HepG2 (cell line): ENCODE measurements at regions not wholly inside any gene's neighbourhood (a gene's known extent, or its start where the extent isn't known, plus 50 kb on each side); places are given as distances from the start of the nearest gene placed in this dataset.
"Not testable (repeated sequence)": the region's sequence is repeated elsewhere in the genome, so short reads cannot be mapped to it uniquely, and the experiment has no call there.

Experiments used
- ATAC-seq: fragments of 200-7000 bp; cut with Tn5 transposase; 3 replicates; pipeline ENCODE4 v1.9.1; 2020; ENCODE audit warnings: mild to moderate bottlenecking, moderate library complexity
- BruUV-seq: library from RNA; stranded (reverse); fragments of 400-500 nt; replicated peaks from 2 replicates; lab custom pipeline; 2021; lab: Mats Ljungman, UMichigan
- CTCF ChIA-PET: fragments of 300-600 bp; formaldehyde crosslinking; extraction: SDS; loops from one replicate; lab custom pipeline; 2021; ENCODE audit warnings: low total read pairs, inconsistent platforms, low intra/inter-chr PET ratio; lab: Yijun Ruan, JAX
- POLR2A ChIA-PET: fragments of 350-600 bp; sonication (Branson Sonifier 250); formaldehyde crosslinking; loops from one replicate; lab custom pipeline; 2020; ENCODE audit warnings: antibody characterized with exemption, inconsistent platforms; lab: Yijun Ruan, JAX
- DNase-seq: peaks from one replicate; pipeline ENCODE4 v3.0.0-alpha.2; 2015; ENCODE audit warnings: low spot score
- FAIRE-seq: peaks from 3 replicates; lab custom pipeline; 2011; peaks lifted over from hg19 to GRCh38; lab: Jason Lieb, UNC
- H2AFZ ChIP-seq: one replicate; pipeline ENCODE4 v1.6.1; 2011; ENCODE audit warnings: low read length, inconsistent platforms
- H3K27ac ChIP-seq: fragments of 300-600 bp; 3 replicates; pipeline ENCODE4 v1.8.0; 2011; ENCODE audit warnings: mixed run types, mild to moderate bottlenecking, mixed read lengths, low read length, inconsistent platforms; ENCODE audit not compliant: insufficient read depth; ENCODE audit errors: extremely low read length
- H3K27me3 ChIP-seq, 2 experiments: fragments of 200-600 bp in 1 of 2; 2 replicates in 1 of 2; 3 replicates in 1 of 2; pipeline versions ENCODE4 v1.6.0 to v1.8.0; 2011; ENCODE audit warnings: low read length in 2 of 2, mild to moderate bottlenecking in 2 of 2, moderate library complexity in 2 of 2, inconsistent platforms in 1 of 2; ENCODE audit not compliant: insufficient read depth in 2 of 2, control insufficient read depth in 1 of 2
- H3K36me3 ChIP-seq, 2 experiments: fragments of 200-600 bp in 1 of 2; replicated peaks in 1 of 2; 2 replicates in 1 of 2; 3 replicates in 1 of 2; pipeline versions ENCODE4 v1.5.1 to v1.8.0; 2011; ENCODE audit warnings: low read length in 2 of 2, inconsistent platforms in 1 of 2; ENCODE audit not compliant: insufficient read depth in 2 of 2, control insufficient read depth in 1 of 2
- H3K4me1 ChIP-seq: 2 replicates; pipeline ENCODE4 v1.5.1; 2012; ENCODE audit warnings: low read length, inconsistent platforms; ENCODE audit not compliant: insufficient read depth
- H3K4me2 ChIP-seq: 2 replicates; pipeline ENCODE4 v1.6.0; 2011; ENCODE audit warnings: low read depth, low read length, inconsistent platforms
- H3K4me3 ChIP-seq, 3 experiments: fragments of 200-600 bp in 1 of 3; sonication (generic), shearing (Covaris generic) in 1 of 3; replicated peaks in 1 of 3; 2 replicates each; pipeline ENCODE4 v1.5.1; 2011 to 2016; ENCODE audit warnings: low read length in 3 of 3, inconsistent platforms in 2 of 3, low read depth in 2 of 3, mild to moderate bottlenecking in 2 of 3, control low read depth in 1 of 3, mixed read lengths in 1 of 3; ENCODE audit not compliant: insufficient read depth in 1 of 3
- H3K79me2 ChIP-seq: one replicate; pipeline ENCODE4 v1.6.1; 2011; ENCODE audit warnings: low read length, inconsistent platforms; ENCODE audit not compliant: insufficient read depth
- H3K9ac ChIP-seq: 2 replicates; pipeline ENCODE4 v1.6.0; 2011; ENCODE audit warnings: mild to moderate bottlenecking, low read depth, low read length, inconsistent platforms; ENCODE audit not compliant: insufficient read depth
- H3K9me3 ChIP-seq: 2 replicates; pipeline ENCODE4 v1.5.1; 2012; ENCODE audit warnings: mild to moderate bottlenecking, low read length
- H4K20me1 ChIP-seq: 2 replicates; pipeline ENCODE4 v1.6.0; 2011; ENCODE audit warnings: inconsistent platforms, mild to moderate bottlenecking, low read length, moderate library complexity; ENCODE audit not compliant: insufficient read depth
- ATF7 ChIP-seq, 2 experiments: fragments of 450-650 bp in 1 of 2; sonication (generic) in 1 of 2; formaldehyde crosslinking in 1 of 2; IDR thresholded peaks; 2 replicates each; pipeline versions ENCODE4 v1.4.0 to v1.6.1; 2016 to 2020; ENCODE audit warnings: antibody characterized with exemption in 1 of 2, mild to moderate bottlenecking in 1 of 2, missing genetic modification reagents in 1 of 2
- KLF15 ChIP-seq: sonication (generic); formaldehyde crosslinking; IDR thresholded peaks from 2 replicates; pipeline ENCODE4 v1.8.1; 2023; ENCODE audit warnings: borderline replicate concordance, mild to moderate bottlenecking, inconsistent platforms, missing genetic modification reagents, mixed read lengths
- SMYD3 ChIP-seq: sonication (generic); formaldehyde crosslinking; IDR thresholded peaks from 2 replicates; pipeline ENCODE4 v1.8.1; 2023; ENCODE audit warnings: mild to moderate bottlenecking, missing genetic modification reagents
- ZBTB1 ChIP-seq: sonication (generic); formaldehyde crosslinking; IDR thresholded peaks from 2 replicates; pipeline ENCODE4 v1.4.0; 2020; ENCODE audit warnings: missing genetic modification reagents, borderline replicate concordance
- ZBTB8A ChIP-seq: sonication (generic); formaldehyde crosslinking; IDR thresholded peaks from 2 replicates; pipeline ENCODE4 v1.4.0; 2020; ENCODE audit warnings: mild to moderate bottlenecking, low read depth, missing genetic modification reagents, borderline replicate concordance
- ZNF136 ChIP-seq: sonication (generic); formaldehyde crosslinking; IDR thresholded peaks from 2 replicates; pipeline ENCODE4 v1.8.1; 2022; ENCODE audit warnings: low read depth, mild to moderate bottlenecking, moderate library complexity, missing genetic modification reagents
- ZNF160 ChIP-seq: sonication (generic); formaldehyde crosslinking; IDR thresholded peaks from 2 replicates; pipeline ENCODE4 v1.8.0; 2022; ENCODE audit warnings: mild to moderate bottlenecking, inconsistent platforms, missing genetic modification reagents
- ZNF207 ChIP-seq: fragments of 450-650 bp; IDR thresholded peaks from 2 replicates; pipeline ENCODE4 v1.6.1; 2016; ENCODE audit warnings: antibody characterized with exemption, borderline replicate concordance
- WGBS: methylation state at CpG from one replicate; pipeline ENCODE4 v1.1.6; 2017; ENCODE audit warnings: low lambda C conversion rate; 5-methylcytosine and 5-hydroxymethylcytosine counted together
- in situ Hi-C: cut with HindIII; loops from 2 replicates; pipeline ENCODE4 v1.10.0; 2017; ENCODE audit warnings: low pct_unique_long_range_greater_than_20kb; ENCODE audit not compliant: extremely low pct_ligation_motif_present
- intact Hi-C: fragments of 100-400 bp; cut with micrococcal nuclease; formaldehyde crosslinking; loops from one replicate; pipeline ENCODE4 v1.10.0; 2022; ENCODE audit not compliant: unreplicated experiment
- TF ChIP-seq, protein P1 (sequence below): sonication (generic); formaldehyde crosslinking; IDR thresholded peaks from 2 replicates; pipeline ENCODE4 v1.5.0; 2020; ENCODE audit warnings: mild to moderate bottlenecking, low read depth, missing genetic modification reagents, borderline replicate concordance
- TF ChIP-seq, protein P2 (sequence below): sonication (generic); formaldehyde crosslinking; IDR thresholded peaks from 2 replicates; pipeline ENCODE4 v1.5.0; 2020; ENCODE audit warnings: missing genetic modification reagents

DNA sequence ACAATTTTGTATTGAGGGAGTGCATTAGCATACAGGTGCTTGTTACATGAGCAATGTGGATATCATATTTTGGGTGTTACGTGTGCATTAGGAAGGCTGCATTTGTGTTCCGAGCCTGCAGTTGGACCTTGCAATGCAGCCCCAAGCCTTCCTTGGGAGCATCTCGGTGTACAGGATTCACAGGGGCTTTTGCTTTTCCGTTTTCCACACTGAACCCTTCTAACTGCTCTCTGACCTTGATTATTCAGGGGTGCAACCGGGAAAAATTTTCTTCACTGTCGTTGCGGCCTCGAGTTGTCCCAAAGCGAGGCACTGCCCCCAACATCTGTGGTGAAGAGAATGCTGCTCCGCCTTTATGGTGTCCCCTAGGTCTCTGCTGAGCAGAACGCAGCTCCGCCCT is 80.1 kb upstream of the PLEKHG4B start (continued):
- no peak for TF ChIP-seq ZNF207

DNA sequence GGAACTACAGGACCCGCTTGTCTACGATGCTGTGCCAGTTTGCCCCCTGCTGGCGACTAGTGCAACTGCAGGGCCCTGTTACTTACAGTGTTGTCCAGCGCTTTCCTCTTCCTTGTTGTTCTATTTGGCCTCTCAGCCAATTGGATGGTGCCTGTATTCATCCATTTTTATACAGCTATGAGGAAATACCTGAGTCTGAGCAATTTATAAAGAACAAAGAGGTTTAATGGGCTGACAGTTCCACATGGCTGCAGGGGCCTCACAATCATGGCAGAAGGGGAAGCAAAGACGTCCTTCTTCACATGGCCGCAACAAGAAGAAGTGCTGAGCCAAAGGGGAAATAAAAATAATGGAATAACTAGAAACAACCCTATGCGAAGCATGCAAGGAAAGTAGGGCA is 78.7 kb upstream of the PLEKHG4B start:
- 90% methylated on average over 4 of the region's 7 CpGs for WGBS
- H3K4me3 ChIP-seq, result no peak overlapping the region
- CTCF ChIA-PET, result no interaction called here
- no peak overlapping the region for H2AFZ ChIP-seq
- ATAC-seq (no peak), DNase-seq (no peak)
- H3K4me2 ChIP-seq, result no peak overlapping the region
- H3K9ac ChIP-seq, result no peak overlapping the region
- in situ Hi-C loops, result no loop called here
- TF ChIP-seq KLF15 (CRISPR knock-in tag), result no peak
- TF ChIP-seq ZNF136 (CRISPR knock-in tag), result no peak
- no peak for TF ChIP-seq ATF7 (IDR thresholded peaks at IDR 0.05)
- TF ChIP-seq ATF7 (CRISPR knock-in tag; IDR thresholded peaks at IDR 0.05), result no peak
- no peak for TF ChIP-seq SMYD3 (CRISPR knock-in tag)
- TF ChIP-seq ZBTB1 (CRISPR knock-in tag), result no peak
- no peak for TF ChIP-seq ZBTB8A (CRISPR knock-in tag)
- TF ChIP-seq, protein P1, sequence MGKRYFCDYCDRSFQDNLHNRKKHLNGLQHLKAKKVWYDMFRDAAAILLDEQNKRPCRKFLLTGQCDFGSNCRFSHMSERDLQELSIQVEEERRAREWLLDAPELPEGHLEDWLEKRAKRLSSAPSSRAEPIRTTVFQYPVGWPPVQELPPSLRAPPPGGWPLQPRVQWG (CRISPR knock-in tag), result no peak
- TF ChIP-seq, protein P2, sequence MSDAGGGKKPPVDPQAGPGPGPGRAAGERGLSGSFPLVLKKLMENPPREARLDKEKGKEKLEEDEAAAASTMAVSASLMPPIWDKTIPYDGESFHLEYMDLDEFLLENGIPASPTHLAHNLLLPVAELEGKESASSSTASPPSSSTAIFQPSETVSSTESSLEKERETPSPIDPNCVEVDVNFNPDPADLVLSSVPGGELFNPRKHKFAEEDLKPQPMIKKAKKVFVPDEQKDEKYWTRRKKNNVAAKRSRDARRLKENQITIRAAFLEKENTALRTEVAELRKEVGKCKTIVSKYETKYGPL, result no peak
- TF ChIP-seq ZNF160 (CRISPR knock-in tag), result no peak
- TF ChIP-seq, all 625 proteins: peak for 0
- no peaks in the 10 kb centered on the region for H3K79me2 ChIP-seq
- intact Hi-C loops, result no loop called here
- H3K36me3 ChIP-seq, result no peaks in the 10 kb centered on the region
- H3K9me3 ChIP-seq, result no peaks in the 10 kb centered on the region
- H3K4me1 ChIP-seq, result no peaks in the 10 kb centered on the region
- H3K27ac ChIP-seq, result no peak overlapping the region
- H4K20me1 ChIP-seq, result no peaks in the 10 kb centered on the region
- no peaks in the 10 kb centered on the region for H3K27me3 ChIP-seq
- FAIRE-seq, result no peak
- POLR2A ChIA-PET, result no interaction called here
- BruUV-seq, result no TSS peak

DNA sequence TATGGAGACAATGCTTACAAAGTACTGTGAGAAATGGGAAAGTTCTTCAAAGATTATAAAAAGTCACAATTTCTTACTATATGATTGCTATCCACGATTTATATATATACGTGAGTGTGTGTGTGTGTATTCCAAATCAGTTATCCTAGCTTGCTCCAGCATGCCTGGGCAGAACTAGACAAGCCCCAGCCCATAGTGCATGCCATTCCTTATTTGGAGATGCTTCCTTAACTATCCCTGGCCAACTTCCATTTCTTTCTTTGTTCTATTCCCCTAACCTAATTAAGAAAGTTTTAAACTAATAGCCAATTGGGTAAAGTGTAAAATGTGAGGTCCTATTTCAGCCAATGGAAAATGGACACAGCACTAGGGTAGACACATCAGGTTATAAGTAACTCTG is 77.3 kb upstream of the PLEKHG4B start:
- H3K9ac ChIP-seq, ATAC-seq, in situ Hi-C loops, H3K36me3 ChIP-seq, H3K4me3 ChIP-seq, H3K79me2 ChIP-seq, DNase-seq, H4K20me1 ChIP-seq, H3K27me3 ChIP-seq, CTCF ChIA-PET, H3K9me3 ChIP-seq, H3K4me1 ChIP-seq, FAIRE-seq, H3K27ac ChIP-seq, H3K4me2 ChIP-seq, POLR2A ChIA-PET, intact Hi-C loops, BruUV-seq, H2AFZ ChIP-seq: not testable (repeated sequence)
- WGBS, result 36% methylated on average over 2 of the region's 2 CpGs

DNA sequence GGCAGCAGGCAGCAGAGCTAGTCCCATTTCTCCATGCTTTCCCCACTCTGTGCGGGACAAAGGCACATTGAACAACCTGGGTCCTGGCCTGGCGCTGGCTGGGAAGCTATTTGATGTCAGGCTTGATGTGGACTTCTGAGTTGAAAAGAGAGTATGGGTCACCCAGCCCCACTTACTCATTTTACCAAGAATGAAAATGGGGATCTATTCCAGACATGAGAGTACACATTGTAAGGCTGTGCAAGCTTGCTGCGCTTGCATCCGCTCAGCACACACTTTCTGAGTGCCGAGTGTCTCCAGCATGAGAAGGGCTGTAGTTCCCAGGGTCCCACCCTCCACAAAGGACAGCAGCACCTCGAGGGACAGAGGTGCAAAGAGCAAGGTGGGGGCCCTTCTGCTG is 71.7 kb upstream of the PLEKHG4B start:
- POLR2A ChIA-PET, ATAC-seq, H3K36me3 ChIP-seq, BruUV-seq, H3K4me1 ChIP-seq, H3K79me2 ChIP-seq, H4K20me1 ChIP-seq, intact Hi-C loops, CTCF ChIA-PET, H3K9me3 ChIP-seq, DNase-seq, in situ Hi-C loops, FAIRE-seq, H3K4me3 ChIP-seq, H2AFZ ChIP-seq, H3K9ac ChIP-seq, H3K4me2 ChIP-seq, H3K27me3 ChIP-seq, H3K27ac ChIP-seq: not testable (repeated sequence)
- WGBS, result 19% methylated on average over 5 of the region's 6 CpGs
